GM12878 (cell line): ENCODE measurements at regions not wholly inside any gene's neighbourhood (a gene's known extent, or its start where the extent isn't known, plus 50 kb on each side); places are given as distances from the start of the nearest gene placed in this dataset.

Source experiments
- ATAC-seq: fragments of 200-7000 bp; cut with Tn5 transposase; 3 replicates; pipeline ENCODE4 v1.9.1; 2020; ENCODE audit warnings: mild to moderate bottlenecking, moderate library complexity
- BruUV-seq: library from RNA; stranded (reverse); fragments of 400-500 nt; replicated peaks from 2 replicates; lab custom pipeline; 2021; lab: Mats Ljungman, UMichigan
- CTCF ChIA-PET: fragments of 300-600 bp; sonication (Branson Sonifier 250); formaldehyde crosslinking; extraction: SDS; loops from one replicate; lab custom pipeline; 2021; ENCODE audit warnings: inconsistent platforms; lab: Yijun Ruan, JAX
- POLR2A ChIA-PET: fragments of 350-600 bp; formaldehyde crosslinking; extraction: SDS; loops from one replicate; lab custom pipeline; 2021; ENCODE audit warnings: inconsistent platforms; lab: Charles Lee
- RAD21 ChIA-PET: fragments of 300-600 bp; sonication (Branson Sonifier 250); formaldehyde crosslinking; loops from one replicate; lab custom pipeline; 2023; ENCODE audit warnings: antibody characterized with exemption; ENCODE audit not compliant: unreplicated experiment; lab: Charles Lee
- SMC1A ChIA-PET: fragments of 300-600 bp; sonication (Branson Sonifier 250); formaldehyde crosslinking; loops from one replicate; lab custom pipeline; 2023; ENCODE audit not compliant: unreplicated experiment, uncharacterized antibody; lab: Charles Lee
- DNase-seq: peaks from one replicate; pipeline ENCODE4 v3.0.0-alpha.2; 2011; ENCODE audit warnings: low read depth, low spot score
- FAIRE-seq: peaks from 3 replicates; lab custom pipeline; 2011; peaks lifted over from hg19 to GRCh38; lab: Jason Lieb, UNC
- H2AFZ ChIP-seq: 2 replicates; pipeline ENCODE4 v1.6.0; 2011; ENCODE audit warnings: low read depth, low read length, control low read depth; ENCODE audit not compliant: control insufficient read depth
- H3K27ac ChIP-seq: 2 replicates; pipeline ENCODE4 v1.5.1; 2011; ENCODE audit warnings: control low read depth; ENCODE audit not compliant: control insufficient read depth, insufficient read depth
- H3K27me3 ChIP-seq, 2 experiments: replicated peaks in 1 of 2; 2 replicates each; pipeline versions ENCODE4 v1.6.0 to v1.6.1; 2011; ENCODE audit warnings: low read length in 1 of 2; ENCODE audit not compliant: control insufficient read depth in 2 of 2, insufficient read depth in 2 of 2
- H3K36me3 ChIP-seq, 2 experiments: 2 replicates each; pipeline ENCODE4 v1.5.1; 2011; ENCODE audit warnings: low read length in 1 of 2; ENCODE audit not compliant: control insufficient read depth in 2 of 2, insufficient read depth in 2 of 2
- H3K4me1 ChIP-seq: 2 replicates; pipeline ENCODE4 v1.6.1; 2011; ENCODE audit warnings: mild to moderate bottlenecking, low read length, moderate library complexity, mixed read lengths; ENCODE audit not compliant: control insufficient read depth, insufficient read depth
- H3K4me2 ChIP-seq: 2 replicates; pipeline ENCODE4 v1.6.0; 2011; ENCODE audit warnings: control low read depth; ENCODE audit not compliant: control insufficient read depth, insufficient read depth
- H3K4me3 ChIP-seq: fragments of 200-600 bp; sonication (generic); 2 replicates; pipeline ENCODE4 v1.5.1; 2016
- H3K79me2 ChIP-seq: 2 replicates; pipeline ENCODE4 v1.6.0; 2011; ENCODE audit warnings: low read length; ENCODE audit not compliant: control insufficient read depth, insufficient read depth
- H3K9ac ChIP-seq: 2 replicates; pipeline ENCODE4 v1.8.0; 2011; ENCODE audit warnings: low read length, control low read depth, mixed read lengths; ENCODE audit not compliant: control insufficient read depth, insufficient read depth
- H3K9me3 ChIP-seq: replicated peaks from 3 replicates; pipeline ENCODE4 v1.5.1; 2011; ENCODE audit warnings: mild to moderate bottlenecking, low read length; ENCODE audit not compliant: control insufficient read depth, insufficient read depth
- H4K20me1 ChIP-seq: 2 replicates; pipeline ENCODE4 v1.6.0; 2011; ENCODE audit not compliant: control insufficient read depth, insufficient read depth
- E2F4 ChIP-seq: IDR thresholded peaks from 2 replicates; pipeline ENCODE4 v1.6.1; 2012; ENCODE audit warnings: low read depth, low read length, improper control_type of control experiment
- EED ChIP-seq: sonication (generic); IDR thresholded peaks from 2 replicates; pipeline ENCODE4 v1.6.1; 2016; ENCODE audit warnings: antibody characterized with exemption, low read depth
- IRF3 ChIP-seq: fragments of 450-650 bp; IDR thresholded peaks from 2 replicates; pipeline ENCODE4 v1.6.1; 2014; ENCODE audit warnings: mild to moderate bottlenecking
- KDM1A ChIP-seq: fragments of 200-600 bp; sonication (generic); IDR thresholded peaks from 2 replicates; pipeline ENCODE4 v1.6.1; 2016; ENCODE audit warnings: borderline replicate concordance
- KLF5 ChIP-seq: fragments of 450-650 bp; IDR thresholded peaks from 2 replicates; pipeline ENCODE4 v1.6.1; 2014; ENCODE audit warnings: mild to moderate bottlenecking; ENCODE audit not compliant: partially characterized antibody
- MTA3 ChIP-seq: IDR thresholded peaks from 2 replicates; pipeline ENCODE4 v1.6.1; 2012; ENCODE audit warnings: low read length, inconsistent platforms, borderline replicate concordance
- MYC ChIP-seq: IDR thresholded peaks from 2 replicates; pipeline ENCODE4 v1.6.1; 2011; ENCODE audit warnings: mild to moderate bottlenecking, low read length, moderate library complexity, inconsistent platforms; ENCODE audit not compliant: insufficient read depth, insufficient replicate concordance, insufficient read length, severe bottlenecking
- NFXL1 ChIP-seq: fragments of 450-650 bp; IDR thresholded peaks from 2 replicates; pipeline ENCODE4 v1.6.1; 2017; ENCODE audit warnings: antibody characterized with exemption, mild to moderate bottlenecking, borderline replicate concordance
- PML ChIP-seq: IDR thresholded peaks from 2 replicates; pipeline ENCODE4 v1.6.1; 2012; ENCODE audit warnings: low read length, inconsistent platforms
- RAD21 ChIP-seq: IDR thresholded peaks from 2 replicates; pipeline ENCODE4 v1.6.1; 2011; ENCODE audit warnings: mild to moderate bottlenecking, low read depth, low read length, moderate library complexity; ENCODE audit not compliant: insufficient read depth
- SIN3A ChIP-seq: IDR thresholded peaks from 2 replicates; pipeline ENCODE4 v1.6.1; 2012; ENCODE audit warnings: low read depth, low read length, improper control_type of control experiment
- STAT3 ChIP-seq: IDR thresholded peaks from 2 replicates; pipeline ENCODE4 v1.6.1; 2011; ENCODE audit warnings: low read depth, low read length, improper control_type of control experiment
- TCF7 ChIP-seq: IDR thresholded peaks from 2 replicates; pipeline ENCODE4 v1.6.1; 2014; ENCODE audit warnings: antibody characterized with exemption, borderline replicate concordance
- YBX1 ChIP-seq: fragments of 450-650 bp; IDR thresholded peaks from 2 replicates; pipeline ENCODE4 v1.6.1; 2016; ENCODE audit warnings: antibody characterized with exemption
- ZBED1 ChIP-seq: IDR thresholded peaks from 2 replicates; pipeline ENCODE4 v1.6.1; 2016; ENCODE audit warnings: borderline replicate concordance
- ZBTB4 ChIP-seq: fragments of 450-650 bp; formaldehyde crosslinking; IDR thresholded peaks from 2 replicates; pipeline ENCODE4 v1.4.0; 2022; ENCODE audit warnings: mild to moderate bottlenecking, moderate library complexity
- ZNF24 ChIP-seq: fragments of 450-650 bp; IDR thresholded peaks from 2 replicates; pipeline ENCODE4 v1.6.1; 2017; ENCODE audit warnings: antibody characterized with exemption, mild to moderate bottlenecking
- WGBS: methylation state at CpG from one replicate; pipeline ENCODE4 v1.1.6; 2016; ENCODE audit warnings: low lambda C conversion rate; ENCODE audit not compliant: insufficient replicate concordance, insufficient coverage; ENCODE audit errors: missing lambda C conversion rate; 5-methylcytosine and 5-hydroxymethylcytosine counted together
- in situ Hi-C: fragments of 300-500 bp; cut with MboI; formaldehyde crosslinking; loops from 9 replicates; pipeline ENCODE4 v1.14.3; 2018; ENCODE audit warnings: mixed read lengths
- intact Hi-C: fragments of 100-400 bp; cut with micrococcal nuclease; formaldehyde crosslinking; loops from one replicate; pipeline ENCODE4 v1.14.2; 2022; ENCODE audit not compliant: unreplicated experiment

- no peak for DNase-seq
- no TSS peak for BruUV-seq
- Histone ChIP-seq H3K79me2 (no peaks in the 10 kb centered on the region), H3K9ac (no peak overlapping the region), H3K27me3 (no peaks in the 10 kb centered on the region), H3K27ac (no peak overlapping the region), H3K4me1 (no peaks in the 10 kb centered on the region), H2AFZ (no peak overlapping the region), H3K4me2 (no peak overlapping the region), H3K36me3 (no peaks in the 10 kb centered on the region), H4K20me1 (no peaks in the 10 kb centered on the region), H3K4me3 (no peak overlapping the region), H3K9me3 (no peaks in the 10 kb centered on the region)
- no peak for FAIRE-seq
- POLR2A ChIA-PET = no interaction called here
- TF ChIP-seq STAT3 (no peak), MTA3 (no peak), RAD21 (no peak), KDM1A (no peak), NFXL1 (no peak), SIN3A (no peak), EED (no peak), ZBED1 (no peak), PML (no peak), ZBTB4 (CRISPR knock-in tag) (no peak), E2F4 (no peak), ZNF24 (no peak), KLF5 (no peak), MYC (no peak), TCF7 (no peak), YBX1 (no peak), IRF3 (no peak)
- in situ Hi-C loops = no loop called here
- CTCF ChIA-PET = no interaction called here
- SMC1A ChIA-PET = interaction anchor here (0.6 kb wide), 1 partner anchor 36 kb away, joined by 3 read pairs; no protein-coding TSS in a partner anchor
- RAD21 ChIA-PET = no interaction called here
- ATAC-seq = no peak
- WGBS = 5% methylated on average over 7 of the region's 7 CpGs
- intact Hi-C loops = no loop called here
Observed at GRCh38 chr3:10645800-10646199, 140.4 kb upstream of the ATP2B2 start.
